ENCODE measurements at regions not wholly inside any gene's neighbourhood (a gene's known extent, or its start where the extent isn't known, plus 50 kb on each side); places are given as distances from the start of the nearest gene placed in this dataset.

- 84% methylated on average over 2 of the region's 2 CpGs for WGBS
- ATAC-seq: no peak
- no peaks in the 10 kb centered on the region for H3K27me3 ChIP-seq (ENCODE audit: control insufficient read depth, insufficient read depth)
- no peak overlapping the region for H3K27ac ChIP-seq (ENCODE audit: low read length)
- DNase-seq: no peak
- H3K4me1 ChIP-seq (ENCODE audit: control insufficient read depth, insufficient read depth, low read length): no peaks in the 10 kb centered on the region
- intact Hi-C loops (cut with DNase I): no loop called here
- H3K9me3 ChIP-seq (ENCODE audit: control insufficient read depth, low read length): no peaks in the 10 kb centered on the region
- no peak overlapping the region for H3K4me3 ChIP-seq (ENCODE audit: low read length)
Measured at GRCh38 chr4:178463747-178464146, 1021.5 kb upstream of the AGA start.

- H3K27me3 ChIP-seq (ENCODE audit: control insufficient read depth, insufficient read depth): no peaks in the 10 kb centered on the region
- ATAC-seq: no peak
- no peak overlapping the region for H3K27ac ChIP-seq (ENCODE audit: low read length)
- DNase-seq: no peak
- H3K4me1 ChIP-seq (ENCODE audit: control insufficient read depth, insufficient read depth, low read length): no peaks in the 10 kb centered on the region
- no peaks in the 10 kb centered on the region for H3K9me3 ChIP-seq (ENCODE audit: control insufficient read depth, low read length)
- WGBS: 71% methylated on average over 4 of the region's 4 CpGs
- intact Hi-C loops (cut with DNase I): no loop called here
- no peak overlapping the region for H3K4me3 ChIP-seq (ENCODE audit: low read length)
Measured at GRCh38 chr4:178470996-178471784, 1029.0 kb upstream of the AGA start.

GRCh38 chr4:178471994-178472393 lies 1029.8 kb upstream of the AGA start:
- ATAC-seq: no peak

GRCh38 chr4:178480105-178480504 lies 1037.9 kb upstream of the AGA start:
- intact Hi-C loops (cut with DNase I): no loop called here
- H3K27ac ChIP-seq (ENCODE audit: low read length): no peak overlapping the region
- 48% methylated on average over 3 of the region's 3 CpGs for WGBS
- H3K4me1 ChIP-seq (ENCODE audit: control insufficient read depth, insufficient read depth, low read length): no peaks in the 10 kb centered on the region
- no peaks in the 10 kb centered on the region for H3K9me3 ChIP-seq (ENCODE audit: control insufficient read depth, low read length)
- ATAC-seq (no peak), DNase-seq (no peak)
- no peak overlapping the region for H3K4me3 ChIP-seq (ENCODE audit: low read length)
- H3K27me3 ChIP-seq (ENCODE audit: control insufficient read depth, insufficient read depth): no peaks in the 10 kb centered on the region

More at GRCh38 chr4:178471994-178472393, 1029.8 kb upstream of the AGA start:
- no peaks in the 10 kb centered on the region for H3K4me1 ChIP-seq (ENCODE audit: control insufficient read depth, insufficient read depth, low read length)
- DNase-seq: no peak
- intact Hi-C loops (cut with DNase I): no loop called here
- no peaks in the 10 kb centered on the region for H3K9me3 ChIP-seq (ENCODE audit: control insufficient read depth, low read length)
- H3K4me3 ChIP-seq (ENCODE audit: low read length): no peak overlapping the region
- 92% methylated on average over 2 of the region's 2 CpGs for WGBS
- H3K27me3 ChIP-seq (ENCODE audit: control insufficient read depth, insufficient read depth): no peaks in the 10 kb centered on the region
- no peak overlapping the region for H3K27ac ChIP-seq (ENCODE audit: low read length)

- Histone ChIP-seq H3K27ac (ENCODE audit: low read length) (no peak overlapping the region), H3K4me1 (ENCODE audit: control insufficient read depth, insufficient read depth, low read length) (no peaks in the 10 kb centered on the region), H3K9me3 (ENCODE audit: control insufficient read depth, low read length) (no peaks in the 10 kb centered on the region), H3K27me3 (ENCODE audit: control insufficient read depth, insufficient read depth) (no peaks in the 10 kb centered on the region), H3K4me3 (ENCODE audit: low read length) (no peak overlapping the region)
- intact Hi-C loops (cut with DNase I): no loop called here
- ATAC-seq (no peak), DNase-seq (no peak)
Measured at GRCh38 chr4:178480881-178481280, 1038.6 kb upstream of the AGA start.

GRCh38 chr4:178481564-178481963 lies 1039.3 kb upstream of the AGA start:
- Histone ChIP-seq H3K9me3 (ENCODE audit: control insufficient read depth, low read length) (no peaks in the 10 kb centered on the region), H3K27ac (ENCODE audit: low read length) (no peak overlapping the region), H3K4me3 (ENCODE audit: low read length) (no peak overlapping the region), H3K4me1 (ENCODE audit: control insufficient read depth, insufficient read depth, low read length) (no peaks in the 10 kb centered on the region), H3K27me3 (ENCODE audit: control insufficient read depth, insufficient read depth) (no peaks in the 10 kb centered on the region)
- DNase-seq: no peak
- WGBS: 72% methylated on average over 3 of the region's 3 CpGs
- ATAC-seq: no peak
- intact Hi-C loops (cut with DNase I): no loop called here

GRCh38 chr4:178523038-178523437 lies 1080.8 kb upstream of the AGA start:
- 80% methylated on average over 3 of the region's 3 CpGs for WGBS
- DNase-seq (no peak), ATAC-seq (no peak)
- Histone ChIP-seq H3K4me3 (ENCODE audit: low read length) (no peak overlapping the region), H3K4me1 (ENCODE audit: control insufficient read depth, insufficient read depth, low read length) (no peaks in the 10 kb centered on the region), H3K27ac (ENCODE audit: low read length) (no peak overlapping the region), H3K27me3 (ENCODE audit: control insufficient read depth, insufficient read depth) (no peaks in the 10 kb centered on the region), H3K9me3 (ENCODE audit: control insufficient read depth, low read length) (no peaks in the 10 kb centered on the region)
- intact Hi-C loops (cut with DNase I): no loop called here

GRCh38 chr4:178535939-178536579 lies 1093.8 kb upstream of the AGA start:
- DNase-seq (no peak), ATAC-seq (no peak)
- H3K9me3 ChIP-seq (ENCODE audit: control insufficient read depth, low read length): no peaks in the 10 kb centered on the region
- no peaks in the 10 kb centered on the region for H3K27me3 ChIP-seq (ENCODE audit: control insufficient read depth, insufficient read depth)
- H3K4me1 ChIP-seq (ENCODE audit: control insufficient read depth, insufficient read depth, low read length): no peaks in the 10 kb centered on the region
- intact Hi-C loops (cut with DNase I): no loop called here
- no peak overlapping the region for H3K27ac ChIP-seq (ENCODE audit: low read length)
- WGBS: 53% methylated on average over 3 of the region's 3 CpGs
- H3K4me3 ChIP-seq (ENCODE audit: low read length): no peak overlapping the region

GRCh38 chr4:178553201-178553600 lies 1111.0 kb upstream of the AGA start:
- WGBS: 0% methylated on average over 1 of the region's 1 CpG
- Histone ChIP-seq H3K4me1 (ENCODE audit: control insufficient read depth, insufficient read depth, low read length) (no peaks in the 10 kb centered on the region), H3K27ac (ENCODE audit: low read length) (no peak overlapping the region), H3K9me3 (ENCODE audit: control insufficient read depth, low read length) (no peaks in the 10 kb centered on the region), H3K27me3 (ENCODE audit: control insufficient read depth, insufficient read depth) (no peaks in the 10 kb centered on the region), H3K4me3 (ENCODE audit: low read length) (no peak overlapping the region)
- ATAC-seq (no peak), DNase-seq (no peak)
- intact Hi-C loops (cut with DNase I): no loop called here

- no peak for DNase-seq
- Histone ChIP-seq H3K27ac (ENCODE audit: low read length) (no peak overlapping the region), H3K4me3 (ENCODE audit: low read length) (no peak overlapping the region), H3K9me3 (ENCODE audit: control insufficient read depth, low read length) (no peaks in the 10 kb centered on the region), H3K27me3 (ENCODE audit: control insufficient read depth, insufficient read depth) (no peaks in the 10 kb centered on the region), H3K4me1 (ENCODE audit: control insufficient read depth, insufficient read depth, low read length) (no peaks in the 10 kb centered on the region)
- ATAC-seq: no peak
- intact Hi-C loops (cut with DNase I): no loop called here
- 59% methylated on average over 1 of the region's 1 CpG for WGBS
Measured at GRCh38 chr4:178554352-178554751, 1112.1 kb upstream of the AGA start.

GRCh38 chr4:178556796-178557195 lies 1114.6 kb upstream of the AGA start:
- no peaks in the 10 kb centered on the region for H3K9me3 ChIP-seq (ENCODE audit: control insufficient read depth, low read length)
- H3K4me1 ChIP-seq (ENCODE audit: control insufficient read depth, insufficient read depth, low read length): no peaks in the 10 kb centered on the region
- H3K27me3 ChIP-seq (ENCODE audit: control insufficient read depth, insufficient read depth): no peaks in the 10 kb centered on the region
- no peak for DNase-seq
- ATAC-seq: no peak
- H3K4me3 ChIP-seq (ENCODE audit: low read length): no peak overlapping the region
- WGBS: 50% methylated on average over 2 of the region's 2 CpGs
- intact Hi-C loops (cut with DNase I): no loop called here
- H3K27ac ChIP-seq (ENCODE audit: low read length): no peak overlapping the region
